HFF-Myc (cell line): ENCODE measurements at regions not wholly inside any gene's neighbourhood (a gene's known extent, or its start where the extent isn't known, plus 50 kb on each side); places are given as distances from the start of the nearest gene placed in this dataset.
A peak's percentile ranks its signal among the peaks of the same experiment; 100 is the strongest.
"Not testable (repeated sequence)": the region's sequence is repeated elsewhere in the genome, so short reads cannot be mapped to it uniquely, and the experiment has no call there.

Experiments used
- DNase-seq: peaks from one replicate; pipeline ENCODE4 v3.0.0-alpha.2; 2011; ENCODE audit warnings: low read depth; ENCODE audit errors: extremely low read depth
- H3K4me3 ChIP-seq: replicated peaks from 2 replicates; pipeline ENCODE4 v1.5.1; 2011; ENCODE audit warnings: low read depth, mild to moderate bottlenecking, control low read depth, low read length
- CTCF ChIP-seq: IDR thresholded peaks from 2 replicates; pipeline ENCODE4 v1.5.1; 2012; ENCODE audit warnings: mild to moderate bottlenecking, low read depth, low read length, control low read depth; ENCODE audit errors: missing control alignments

GRCh38 chr5:142210864-142211412 lies 102.4 kb downstream of the NDFIP1 start:
- no peak for DNase-seq
- H3K4me3 ChIP-seq: no peak overlapping the region
- no peak for TF ChIP-seq CTCF

GRCh38 chr5:142210011-142210410 lies 101.4 kb downstream of the NDFIP1 start:
- TF ChIP-seq CTCF: no peak
- H3K4me3 ChIP-seq: no peak overlapping the region
- no peak for DNase-seq

- TF ChIP-seq CTCF: no peak
- no peak overlapping the region for H3K4me3 ChIP-seq
- no peak for DNase-seq
These were observed 100.3 kb downstream of the NDFIP1 start for GRCh38 chr5:142208777-142209312.

GRCh38 chr5:142208244-142208643 lies 99.7 kb downstream of the NDFIP1 start:
- not testable (repeated sequence) for H3K4me3 ChIP-seq, DNase-seq

GRCh38 chr5:142206801-142207200 lies 98.2 kb downstream of the NDFIP1 start:
- no peak for DNase-seq
- H3K4me3 ChIP-seq: no peak overlapping the region
- TF ChIP-seq CTCF: peak; percentile 20

- H3K4me3 ChIP-seq: no peak overlapping the region
- no peak for TF ChIP-seq CTCF
- no peak for DNase-seq
These were observed 95.6 kb downstream of the NDFIP1 start for GRCh38 chr5:142204219-142204618.
